Inflammatory macrophage treated with lipopolysaccharide for 1 hour (primary cell): ENCODE measurements at regions not wholly inside any gene's neighbourhood (a gene's known extent, or its start where the extent isn't known, plus 50 kb on each side); places are given as distances from the start of the nearest gene placed in this dataset.
"Not testable (repeated sequence)": the region's sequence is repeated elsewhere in the genome, so short reads cannot be mapped to it uniquely, and the experiment has no call there.

Experiments
- DNase-seq, 2 donors: peaks; one replicate each; pipeline ENCODE4 v3.0.0-alpha.2; 2020 to 2022

GRCh38 chr5:125487231-125487630 lies 740.8 kb upstream of the ZNF608 start:
- no peak for DNase-seq

GRCh38 chr5:125487652-125488051 lies 741.2 kb upstream of the ZNF608 start:
- DNase-seq: not testable (repeated sequence)

GRCh38 chr5:125489146-125489545 lies 742.7 kb upstream of the ZNF608 start:
- DNase-seq: no peak

- DNase-seq: no peak
Observed at GRCh38 chr5:125491986-125492492, 745.6 kb upstream of the ZNF608 start.

GRCh38 chr5:125492977-125493376 lies 746.5 kb upstream of the ZNF608 start:
- no peak for DNase-seq

GRCh38 chr5:125496393-125496792 lies 750.0 kb upstream of the ZNF608 start:
- DNase-seq: no peak

- no peak for DNase-seq
Observed at GRCh38 chr5:125497651-125498050, 751.2 kb upstream of the ZNF608 start.

- DNase-seq: no peak
Observed at GRCh38 chr5:125499636-125500332, 753.3 kb upstream of the ZNF608 start.

- no peak for DNase-seq
Observed at GRCh38 chr5:125501396-125501795, 755.0 kb upstream of the ZNF608 start.

GRCh38 chr5:125503946-125504345 lies 757.5 kb upstream of the ZNF608 start:
- no peak for DNase-seq

- no peak for DNase-seq
Observed at GRCh38 chr5:125505115-125505514, 758.7 kb upstream of the ZNF608 start.

GRCh38 chr5:125506124-125506523 lies 759.7 kb upstream of the ZNF608 start:
- DNase-seq: no peak

- no peak for DNase-seq
Observed at GRCh38 chr5:125508225-125508624, 761.8 kb upstream of the ZNF608 start.

GRCh38 chr5:125510651-125511050 lies 764.2 kb upstream of the ZNF608 start:
- DNase-seq: no peak

- DNase-seq: no peak
Observed at GRCh38 chr5:125517973-125518550, 771.6 kb upstream of the ZNF608 start.

GRCh38 chr5:125521289-125521688 lies 774.9 kb upstream of the ZNF608 start:
- no peak for DNase-seq

- DNase-seq: no peak
Observed at GRCh38 chr5:125525356-125525755, 778.9 kb upstream of the ZNF608 start.

- no peak for DNase-seq
Observed at GRCh38 chr5:125526966-125527365, 780.5 kb upstream of the ZNF608 start.

- DNase-seq: no peak
Observed at GRCh38 chr5:125528881-125529280, 782.4 kb upstream of the ZNF608 start.

- DNase-seq: no peak
Observed at GRCh38 chr5:125530833-125531615, 784.6 kb upstream of the ZNF608 start.

- no peak for DNase-seq
Observed at GRCh38 chr5:125536095-125536494, 789.7 kb upstream of the ZNF608 start.

- DNase-seq: no peak
Observed at GRCh38 chr5:125536582-125536981, 790.1 kb upstream of the ZNF608 start.

- DNase-seq: no peak
Observed at GRCh38 chr5:125537661-125538060, 791.2 kb upstream of the ZNF608 start.

- DNase-seq: no peak
Observed at GRCh38 chr5:125538469-125538868, 792.0 kb upstream of the ZNF608 start.
